ENCODE measurements at regions not wholly inside any gene's neighbourhood (a gene's known extent, or its start where the extent isn't known, plus 50 kb on each side); places are given as distances from the start of the nearest gene placed in this dataset.

GRCh38 chr13:53135301-53135700 lies 106.7 kb downstream of the OLFM4 start:
- Mint-ChIP-seq H3K4me3 (no peak overlapping the region), H3K4me1 (no peaks in the 10 kb centered on the region), H3K27ac (no peak overlapping the region), H3K27me3 (no peaks in the 10 kb centered on the region), H3K9me3 (no peaks in the 10 kb centered on the region), H3K36me3 (no peaks in the 10 kb centered on the region)

GRCh38 chr13:53136554-53137215 lies 108.1 kb downstream of the OLFM4 start:
- H3K27ac Mint-ChIP-seq, result no peak overlapping the region
- no peak overlapping the region for H3K4me3 Mint-ChIP-seq
- no peaks in the 10 kb centered on the region for H3K9me3 Mint-ChIP-seq
- H3K36me3 Mint-ChIP-seq, result no peaks in the 10 kb centered on the region
- no peaks in the 10 kb centered on the region for H3K4me1 Mint-ChIP-seq
- H3K27me3 Mint-ChIP-seq, result no peaks in the 10 kb centered on the region

- H3K4me3 Mint-ChIP-seq, result no peak overlapping the region
These were observed 109.2 kb downstream of the OLFM4 start for GRCh38 chr13:53137779-53138178.

GRCh38 chr13:53138376-53139036 lies 109.9 kb downstream of the OLFM4 start:
- Mint-ChIP-seq H3K4me3 (no peak overlapping the region), H3K4me1 (no peaks in the 10 kb centered on the region), H3K9me3 (no peaks in the 10 kb centered on the region), H3K27me3 (no peaks in the 10 kb centered on the region), H3K27ac (no peak overlapping the region), H3K36me3 (no peaks in the 10 kb centered on the region)

More at GRCh38 chr13:53137779-53138178, 109.2 kb downstream of the OLFM4 start:
- no peak overlapping the region for H3K27ac Mint-ChIP-seq
- no peaks in the 10 kb centered on the region for H3K9me3 Mint-ChIP-seq
- H3K4me1 Mint-ChIP-seq, result no peaks in the 10 kb centered on the region
- H3K27me3 Mint-ChIP-seq, result no peaks in the 10 kb centered on the region
- H3K36me3 Mint-ChIP-seq, result no peaks in the 10 kb centered on the region

GRCh38 chr13:53141336-53141735 lies 112.7 kb downstream of the OLFM4 start:
- Mint-ChIP-seq H3K27me3 (peaks cover 3% of the 10 kb centered on the region), H3K36me3 (no peaks in the 10 kb centered on the region), H3K4me1 (no peaks in the 10 kb centered on the region), H3K27ac (no peak overlapping the region), H3K4me3 (no peak overlapping the region), H3K9me3 (no peaks in the 10 kb centered on the region)

GRCh38 chr13:53142306-53142705 lies 113.7 kb downstream of the OLFM4 start:
- Mint-ChIP-seq H3K4me1 (no peaks in the 10 kb centered on the region), H3K4me3 (no peak overlapping the region), H3K36me3 (no peaks in the 10 kb centered on the region), H3K9me3 (no peaks in the 10 kb centered on the region), H3K27me3 (peaks cover 3% of the 10 kb centered on the region), H3K27ac (no peak overlapping the region)

- no peak overlapping the region for H3K27ac Mint-ChIP-seq
- no peaks in the 10 kb centered on the region for H3K4me1 Mint-ChIP-seq
- H3K4me3 Mint-ChIP-seq, result no peak overlapping the region
- no peaks in the 10 kb centered on the region for H3K9me3 Mint-ChIP-seq
- peaks cover 3% of the 10 kb centered on the region for H3K27me3 Mint-ChIP-seq
- H3K36me3 Mint-ChIP-seq, result no peaks in the 10 kb centered on the region
These were observed 115.2 kb downstream of the OLFM4 start for GRCh38 chr13:53143757-53144339.

GRCh38 chr13:53144826-53145225 lies 116.2 kb downstream of the OLFM4 start:
- Mint-ChIP-seq H3K4me3 (no peak overlapping the region), H3K36me3 (no peaks in the 10 kb centered on the region), H3K27ac (no peak overlapping the region), H3K9me3 (no peaks in the 10 kb centered on the region), H3K27me3 (peaks cover 3% of the 10 kb centered on the region), H3K4me1 (no peaks in the 10 kb centered on the region)

- Mint-ChIP-seq H3K27ac (no peak overlapping the region), H3K9me3 (no peaks in the 10 kb centered on the region), H3K36me3 (no peaks in the 10 kb centered on the region), H3K4me3 (no peak overlapping the region), H3K27me3 (no peaks in the 10 kb centered on the region), H3K4me1 (peaks cover 0 to 3% (median 0%) of the 10 kb centered on the region in 3 donors)
These were observed 122.0 kb downstream of the OLFM4 start for GRCh38 chr13:53150568-53150967.

- Mint-ChIP-seq H3K4me1 (peaks cover 0 to 3% (median 0%) of the 10 kb centered on the region in 3 donors), H3K4me3 (no peak overlapping the region), H3K36me3 (no peaks in the 10 kb centered on the region), H3K27me3 (no peaks in the 10 kb centered on the region), H3K9me3 (no peaks in the 10 kb centered on the region), H3K27ac (no peak overlapping the region)
These were observed 122.9 kb downstream of the OLFM4 start for GRCh38 chr13:53151336-53152056.

- H3K9me3 Mint-ChIP-seq, result no peaks in the 10 kb centered on the region
- H3K4me1 Mint-ChIP-seq, result peaks cover 0 to 3% (median 0%) of the 10 kb centered on the region in 3 donors
- H3K27me3 Mint-ChIP-seq, result no peaks in the 10 kb centered on the region
- no peaks in the 10 kb centered on the region for H3K36me3 Mint-ChIP-seq
- no peak overlapping the region for H3K4me3 Mint-ChIP-seq
- no peak overlapping the region for H3K27ac Mint-ChIP-seq
These were observed 123.4 kb downstream of the OLFM4 start for GRCh38 chr13:53152057-53152421.

GRCh38 chr13:53158201-53158600 lies 129.6 kb downstream of the OLFM4 start:
- peaks cover 2 to 4% (median 3%) of the 10 kb centered on the region in 3 donors for H3K9me3 Mint-ChIP-seq
- no peaks in the 10 kb centered on the region for H3K4me1 Mint-ChIP-seq
- H3K4me3 Mint-ChIP-seq, result no peak overlapping the region
- H3K27ac Mint-ChIP-seq, result no peak overlapping the region
- H3K36me3 Mint-ChIP-seq, result peaks cover 2% of the 10 kb centered on the region
- H3K27me3 Mint-ChIP-seq, result peaks cover 1% of the 10 kb centered on the region

GRCh38 chr13:53159431-53159830 lies 130.8 kb downstream of the OLFM4 start:
- H3K4me1 Mint-ChIP-seq, result no peaks in the 10 kb centered on the region

GRCh38 chr13:53160211-53160610 lies 131.6 kb downstream of the OLFM4 start:
- Mint-ChIP-seq H3K4me1 (no peaks in the 10 kb centered on the region), H3K4me3 (no peak overlapping the region), H3K9me3 (peaks cover 2 to 4% (median 3%) of the 10 kb centered on the region in 3 donors), H3K36me3 (peaks cover 2% of the 10 kb centered on the region), H3K27ac (no peak overlapping the region), H3K27me3 (peaks cover 1% of the 10 kb centered on the region)

More at GRCh38 chr13:53159431-53159830, 130.8 kb downstream of the OLFM4 start:
- peaks cover 2 to 4% (median 3%) of the 10 kb centered on the region in 3 donors for H3K9me3 Mint-ChIP-seq
- H3K4me3 Mint-ChIP-seq, result no peak overlapping the region
- peaks cover 2% of the 10 kb centered on the region for H3K36me3 Mint-ChIP-seq
- no peak overlapping the region for H3K27ac Mint-ChIP-seq
- H3K27me3 Mint-ChIP-seq, result peaks cover 1% of the 10 kb centered on the region

- Mint-ChIP-seq H3K4me3 (no peak overlapping the region), H3K36me3 (peaks cover 2% of the 10 kb centered on the region), H3K27ac (no peak overlapping the region), H3K27me3 (peaks cover 1% of the 10 kb centered on the region), H3K4me1 (no peaks in the 10 kb centered on the region), H3K9me3 (peaks cover 2 to 4% (median 3%) of the 10 kb centered on the region in 3 donors)
These were observed 132.6 kb downstream of the OLFM4 start for GRCh38 chr13:53161251-53161650.
